Activated CD4-positive, alpha-beta T cell treated with anti-CD3 and anti-CD28 coated beads for 36 hours (primary cell): ENCODE measurements at regions not wholly inside any gene's neighbourhood (a gene's known extent, or its start where the extent isn't known, plus 50 kb on each side); places are given as distances from the start of the nearest gene placed in this dataset.
"Not testable (repeated sequence)": the region's sequence is repeated elsewhere in the genome, so short reads cannot be mapped to it uniquely, and the experiment has no call there.

ENCODE experiments used
- ATAC-seq: fragments of 200-7000 bp; cut with Tn5 transposase; one replicate; pipeline ENCODE4 v1.10.0; 2021; ENCODE audit warnings: mild to moderate bottlenecking, moderate library complexity
- CTCF ChIA-PET: fragments of 350-600 bp; sonication (Branson Sonifier 250); formaldehyde crosslinking; loops from one replicate; lab custom pipeline; 2021; ENCODE audit warnings: antibody characterized with exemption; lab: Charles Lee
- POLR2A ChIA-PET: fragments of 350-600 bp; sonication (Branson Sonifier 250); formaldehyde crosslinking; loops from one replicate; lab custom pipeline; 2021; ENCODE audit warnings: antibody characterized with exemption, inconsistent platforms; lab: Charles Lee
- DNase-seq: peaks from one replicate; pipeline ENCODE4 v3.0.0-alpha.2; 2020
- H3K27ac Mint-ChIP-seq: one replicate; pipeline ENCODE4 v1.8.0; 2021; ENCODE audit warnings: mixed read lengths
- H3K27me3 Mint-ChIP-seq: one replicate; pipeline ENCODE4 v1.8.0; 2021; ENCODE audit warnings: mixed read lengths
- H3K36me3 Mint-ChIP-seq: one replicate; pipeline ENCODE4 v1.8.0; 2021; ENCODE audit warnings: low read depth, mixed read lengths
- H3K4me1 Mint-ChIP-seq: one replicate; pipeline ENCODE4 v1.8.0; 2021; ENCODE audit warnings: mixed read lengths
- H3K4me3 Mint-ChIP-seq: one replicate; pipeline ENCODE4 v1.8.0; 2021; ENCODE audit warnings: mild to moderate bottlenecking, moderate library complexity, mixed read lengths
- H3K9me3 Mint-ChIP-seq: one replicate; pipeline ENCODE4 v1.8.0; 2021; ENCODE audit warnings: low read depth, mixed read lengths
- intact Hi-C, 2 experiments: fragments of 100-400 bp; cut with DNase I in 1 of 2; cut with micrococcal nuclease in 1 of 2; formaldehyde crosslinking; loops; one replicate each; pipeline versions ENCODE4 v1.14.2 to v1.15.1; 2022 to 2024; cut with DNase I, micrococcal nuclease

GRCh38 chr7:9163691-9164090 is 730.3 kb downstream of the NXPH1 start:
- not testable (repeated sequence) for ATAC-seq, H3K9me3 Mint-ChIP-seq, H3K4me3 Mint-ChIP-seq

DNA sequence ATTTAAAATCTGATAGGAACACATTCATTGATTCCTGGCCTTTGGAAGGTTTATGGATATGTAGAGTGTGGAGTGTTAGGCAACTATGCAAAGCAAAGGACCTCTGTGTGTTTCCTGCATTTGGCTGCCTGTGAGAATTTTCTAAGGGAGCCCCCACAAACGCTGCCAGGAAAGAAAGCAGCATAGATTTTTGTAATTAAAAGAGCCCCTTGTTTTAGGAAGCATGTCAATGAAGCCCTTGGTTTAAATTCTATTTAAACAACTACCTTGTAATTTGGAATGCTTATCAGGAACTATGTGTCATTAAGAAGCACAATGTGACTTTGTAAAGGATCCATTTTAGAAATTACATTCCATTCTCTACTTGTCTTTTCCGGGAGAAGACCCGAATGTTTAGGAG is 742.5 kb downstream of the NXPH1 start:
- ChIA-PET CTCF (no interaction called here), POLR2A (no interaction called here)
- DNase-seq: no peak
- ATAC-seq: no peak
- intact Hi-C loops: no loop called here
- H3K4me1 Mint-ChIP-seq: no peaks in the 10 kb centered on the region
- H3K36me3 Mint-ChIP-seq: no peaks in the 10 kb centered on the region
- H3K9me3 Mint-ChIP-seq: peaks cover 9% of the 10 kb centered on the region
- H3K4me3 Mint-ChIP-seq: no peak overlapping the region
- no peaks in the 10 kb centered on the region for H3K27me3 Mint-ChIP-seq
- H3K27ac Mint-ChIP-seq: no peak overlapping the region

More at GRCh38 chr7:9163691-9164090, 730.3 kb downstream of the NXPH1 start:
- H3K4me1 Mint-ChIP-seq, intact Hi-C loops, CTCF ChIA-PET, H3K36me3 Mint-ChIP-seq, H3K27me3 Mint-ChIP-seq, H3K27ac Mint-ChIP-seq, POLR2A ChIA-PET, DNase-seq: not testable (repeated sequence)

- no peak for DNase-seq
- no peaks in the 10 kb centered on the region for H3K4me1 Mint-ChIP-seq
- H3K27me3 Mint-ChIP-seq: no peaks in the 10 kb centered on the region
- peaks cover 5% of the 10 kb centered on the region for H3K9me3 Mint-ChIP-seq
- ChIA-PET POLR2A (no interaction called here), CTCF (interaction anchor here (0.6 kb wide), 2 partner anchors 654 to 1682 kb away, joined by 3 read pairs; no protein-coding TSS in a partner anchor)
- H3K27ac Mint-ChIP-seq: no peak overlapping the region
- no peak for ATAC-seq
- intact Hi-C loops: no loop called here
- no peaks in the 10 kb centered on the region for H3K36me3 Mint-ChIP-seq
- no peak overlapping the region for H3K4me3 Mint-ChIP-seq
Measured at GRCh38 chr7:9181356-9181755, 747.9 kb downstream of the NXPH1 start.

- no peaks in the 10 kb centered on the region for H3K27me3 Mint-ChIP-seq
- ATAC-seq: no peak
- ChIA-PET POLR2A (no interaction called here), CTCF (interaction anchor here (1.5 kb wide), 1 partner anchor 9 kb away, joined by 3 read pairs; no protein-coding TSS in a partner anchor)
- no peak for DNase-seq
- peaks cover 8% of the 10 kb centered on the region for H3K9me3 Mint-ChIP-seq
- intact Hi-C loops: no loop called here
- no peak overlapping the region for H3K27ac Mint-ChIP-seq
- H3K4me3 Mint-ChIP-seq: no peak overlapping the region
- H3K4me1 Mint-ChIP-seq: no peaks in the 10 kb centered on the region
- H3K36me3 Mint-ChIP-seq: no peaks in the 10 kb centered on the region
Measured at GRCh38 chr7:9186730-9187129, 753.3 kb downstream of the NXPH1 start.

DNA sequence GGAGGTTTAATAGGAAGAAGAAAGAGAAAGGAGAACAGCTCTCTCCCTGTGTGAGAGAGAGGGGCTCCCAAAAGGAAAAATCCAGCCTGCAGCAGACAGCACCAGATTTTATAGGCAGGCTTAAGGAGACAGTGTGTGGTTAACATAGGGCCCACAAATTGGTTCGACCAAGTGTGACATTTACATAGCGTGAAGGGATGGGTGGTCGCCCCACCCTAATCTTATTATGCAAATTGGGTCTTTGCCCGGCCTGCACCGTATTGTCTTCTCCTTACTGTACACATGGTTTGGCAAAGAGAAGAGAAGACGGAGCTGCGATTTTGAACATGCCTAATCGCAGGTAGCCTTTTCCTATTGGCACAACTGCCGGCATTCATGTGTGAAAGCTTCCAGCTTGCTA is 756.3 kb downstream of the NXPH1 start:
- POLR2A ChIA-PET: no interaction called here
- no peaks in the 10 kb centered on the region for H3K36me3 Mint-ChIP-seq

GRCh38 chr7:9192969-9193368 is 759.6 kb downstream of the NXPH1 start:
- H3K27me3 Mint-ChIP-seq: no peaks in the 10 kb centered on the region
- H3K4me1 Mint-ChIP-seq: no peaks in the 10 kb centered on the region
- intact Hi-C loops: no loop called here
- no peak for ATAC-seq
- ChIA-PET CTCF (no interaction called here), POLR2A (no interaction called here)
- no peak overlapping the region for H3K27ac Mint-ChIP-seq
- H3K9me3 Mint-ChIP-seq: peaks cover 7% of the 10 kb centered on the region
- no peaks in the 10 kb centered on the region for H3K36me3 Mint-ChIP-seq
- DNase-seq: no peak
- H3K4me3 Mint-ChIP-seq: no peak overlapping the region

More for the DNA sequence above, 756.3 kb downstream of the NXPH1 start:
- peaks cover 8% of the 10 kb centered on the region for H3K9me3 Mint-ChIP-seq
- no peaks in the 10 kb centered on the region for H3K27me3 Mint-ChIP-seq
- CTCF ChIA-PET: no interaction called here
- H3K27ac Mint-ChIP-seq: no peak overlapping the region
- no peak for DNase-seq
- no peaks in the 10 kb centered on the region for H3K4me1 Mint-ChIP-seq
- H3K4me3 Mint-ChIP-seq: no peak overlapping the region
- no peak for ATAC-seq
- intact Hi-C loops: no loop called here

DNA sequence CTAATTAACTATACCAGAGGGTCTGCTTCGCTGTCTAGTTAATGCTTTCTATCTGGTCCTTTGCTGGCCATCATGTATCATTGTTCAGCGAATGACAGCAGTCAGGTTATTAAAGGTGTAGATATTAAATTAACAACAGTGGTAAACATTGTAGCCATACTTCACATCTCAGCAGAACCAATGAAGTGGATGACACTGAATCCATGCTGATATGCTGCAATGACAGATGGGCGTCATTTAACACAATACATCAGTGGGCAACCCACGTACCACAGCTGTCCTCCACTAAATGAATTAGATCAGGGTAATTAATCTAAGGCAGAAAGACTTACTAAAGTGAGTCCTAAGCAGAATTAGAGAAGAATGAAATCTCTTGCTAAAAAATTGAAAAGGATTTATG is 767.2 kb downstream of the NXPH1 start:
- Mint-ChIP-seq H3K4me1 (no peaks in the 10 kb centered on the region), H3K27ac (no peak overlapping the region), H3K27me3 (no peaks in the 10 kb centered on the region), H3K9me3 (peaks cover 8% of the 10 kb centered on the region), H3K4me3 (no peak overlapping the region), H3K36me3 (no peaks in the 10 kb centered on the region)
- no peak for DNase-seq
- CTCF ChIA-PET: no interaction called here
- POLR2A ChIA-PET: no interaction called here
- no peak for ATAC-seq
- intact Hi-C loops: no loop called here

DNA sequence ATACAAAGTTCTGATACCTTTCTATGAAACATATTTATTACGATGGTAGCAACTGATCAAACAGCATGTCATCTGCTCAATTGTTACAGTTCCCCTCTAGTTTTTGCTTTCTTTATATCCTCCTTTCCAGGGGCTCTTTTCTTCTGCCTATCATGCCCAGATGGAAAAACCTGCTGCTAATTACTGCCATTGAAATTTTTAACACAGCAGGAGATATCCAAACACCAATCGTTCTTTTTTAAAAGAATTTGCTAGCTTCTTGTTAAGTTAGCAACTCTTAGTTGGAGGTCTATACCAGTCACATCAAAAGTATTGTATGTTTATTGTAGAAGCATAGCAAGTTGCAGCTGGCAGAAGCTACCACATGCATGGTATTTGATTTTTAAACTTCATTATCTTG is 768.5 kb downstream of the NXPH1 start:
- Mint-ChIP-seq H3K36me3 (no peaks in the 10 kb centered on the region), H3K27ac (no peak overlapping the region), H3K27me3 (no peaks in the 10 kb centered on the region), H3K4me3 (no peak overlapping the region), H3K4me1 (no peaks in the 10 kb centered on the region), H3K9me3 (peaks cover 8% of the 10 kb centered on the region)
- DNase-seq (no peak), ATAC-seq (no peak)
- intact Hi-C loops: no loop called here
- POLR2A ChIA-PET: no interaction called here
- CTCF ChIA-PET: no interaction called here

- CTCF ChIA-PET: interaction anchor here (0.5 kb wide), 1 partner anchor 713 kb away, joined by 4 read pairs; no protein-coding TSS in a partner anchor
- no peaks in the 10 kb centered on the region for H3K27me3 Mint-ChIP-seq
Measured at GRCh38 chr7:9204571-9204970, 771.2 kb downstream of the NXPH1 start.

GRCh38 chr7:9210114-9210513 is 776.7 kb downstream of the NXPH1 start:
- Mint-ChIP-seq H3K27me3 (no peaks in the 10 kb centered on the region), H3K36me3 (no peaks in the 10 kb centered on the region), H3K4me1 (no peaks in the 10 kb centered on the region), H3K4me3 (no peak overlapping the region), H3K9me3 (no peaks in the 10 kb centered on the region), H3K27ac (no peak overlapping the region)
- ChIA-PET CTCF (no interaction called here), POLR2A (no interaction called here)
- DNase-seq: no peak
- no peak for ATAC-seq
- intact Hi-C loops: no loop called here

More at GRCh38 chr7:9204571-9204970, 771.2 kb downstream of the NXPH1 start:
- intact Hi-C loops: no loop called here
- no peak overlapping the region for H3K4me3 Mint-ChIP-seq
- H3K9me3 Mint-ChIP-seq: peaks cover 6% of the 10 kb centered on the region
- H3K4me1 Mint-ChIP-seq: no peaks in the 10 kb centered on the region
- no peak overlapping the region for H3K27ac Mint-ChIP-seq
- H3K36me3 Mint-ChIP-seq: no peaks in the 10 kb centered on the region
- no peak for DNase-seq
- ATAC-seq: no peak
- POLR2A ChIA-PET: no interaction called here

DNA sequence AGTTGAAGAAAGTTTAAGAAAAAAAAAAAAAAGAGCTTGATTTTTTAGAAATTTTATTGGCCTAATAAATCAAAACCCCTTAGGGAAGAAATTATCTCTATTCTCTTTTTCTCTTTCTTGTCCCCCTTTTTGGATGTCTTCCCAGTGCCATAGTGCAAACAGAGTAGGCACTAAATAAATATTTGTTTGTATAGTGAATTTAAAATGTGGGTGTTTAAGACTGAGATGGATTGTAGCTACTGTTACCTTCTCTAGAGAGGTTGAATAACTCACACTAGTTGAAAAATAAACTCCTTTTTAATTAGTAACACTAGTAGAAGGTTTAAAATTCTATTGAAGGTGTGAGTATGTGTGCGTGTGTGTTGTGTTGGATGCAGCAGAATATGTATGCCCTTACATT is 783.8 kb downstream of the NXPH1 start:
- POLR2A ChIA-PET: no interaction called here
- H3K27me3 Mint-ChIP-seq: no peaks in the 10 kb centered on the region
- DNase-seq: no peak
- intact Hi-C loops: no loop called here
- no peaks in the 10 kb centered on the region for H3K36me3 Mint-ChIP-seq
- H3K27ac Mint-ChIP-seq: no peak overlapping the region
- peaks cover 3% of the 10 kb centered on the region for H3K9me3 Mint-ChIP-seq
- no peak for ATAC-seq
- CTCF ChIA-PET: no interaction called here
- no peaks in the 10 kb centered on the region for H3K4me1 Mint-ChIP-seq
- H3K4me3 Mint-ChIP-seq: no peak overlapping the region

DNA sequence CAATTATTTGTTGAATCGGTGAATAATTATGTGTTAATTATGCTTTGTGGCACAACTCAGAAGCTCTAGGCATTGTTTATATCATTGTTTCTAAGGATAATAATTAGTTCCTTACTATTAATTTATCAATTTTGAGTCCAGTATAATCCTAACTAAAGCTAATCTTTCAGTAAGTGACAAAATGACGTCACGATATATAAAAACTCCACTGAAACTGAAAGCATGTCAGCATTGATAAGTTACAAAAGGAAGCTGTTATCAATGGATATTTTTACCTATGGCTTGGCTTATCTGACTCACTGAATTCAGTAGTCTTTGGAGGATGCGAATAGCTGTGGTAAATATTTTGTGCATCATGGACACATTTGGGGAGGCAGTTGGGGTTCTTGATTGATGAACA is 793.1 kb downstream of the NXPH1 start:
- H3K9me3 Mint-ChIP-seq: peaks cover 8% of the 10 kb centered on the region
- CTCF ChIA-PET: no interaction called here
- no peak overlapping the region for H3K4me3 Mint-ChIP-seq
- no peak for ATAC-seq
- no peaks in the 10 kb centered on the region for H3K36me3 Mint-ChIP-seq
- H3K4me1 Mint-ChIP-seq: no peaks in the 10 kb centered on the region
- DNase-seq: no peak
- no peaks in the 10 kb centered on the region for H3K27me3 Mint-ChIP-seq
- H3K27ac Mint-ChIP-seq: no peak overlapping the region
- POLR2A ChIA-PET: no interaction called here
- intact Hi-C loops: no loop called here
